Transverse colon (tissue), 4 donors: ENCODE measurements at regions not wholly inside any gene's neighbourhood (a gene's known extent, or its start where the extent isn't known, plus 50 kb on each side); places are given as distances from the start of the nearest gene placed in this dataset.
A peak's percentile ranks its signal among the peaks of the same experiment; 100 is the strongest.

Experiments used
- DNase-seq: peaks from one replicate; pipeline ENCODE4 v3.0.0-alpha.2; 2019
- H3K27ac ChIP-seq, 4 donors: fragments of 200-600 bp; sonication (generic); 2 replicates each; pipeline ENCODE4 v1.5.1; 2016 to 2018; ENCODE audit warnings: inconsistent platforms in 4 of 4
- H3K27me3 ChIP-seq: fragments of 200-600 bp; sonication (generic); 2 replicates; pipeline ENCODE4 v1.5.1; 2017; ENCODE audit warnings: inconsistent platforms
- H3K36me3 ChIP-seq, 4 donors: fragments of 200-600 bp; sonication (generic); 2 replicates each; pipeline ENCODE4 v1.5.1; 2017 to 2019; ENCODE audit warnings: inconsistent platforms in 4 of 4
- H3K4me1 ChIP-seq, 4 donors: fragments of 200-600 bp; sonication (generic); 2 replicates each; pipeline ENCODE4 v1.5.1; 2017 to 2020; ENCODE audit warnings: inconsistent platforms in 4 of 4
- H3K4me3 ChIP-seq, 4 donors: fragments of 200-600 bp; sonication (generic); 1 replicate in 1 of 4; 2 replicates in 3 of 4; pipeline versions ENCODE4 v1.5.1 to v1.6.1; 2017 to 2019; ENCODE audit warnings: inconsistent platforms in 4 of 4
- H3K9me3 ChIP-seq, 2 donors: fragments of 200-600 bp; sonication (generic); 2 replicates each; pipeline ENCODE4 v1.5.1; 2017 to 2019; ENCODE audit warnings: inconsistent platforms in 2 of 2
- EP300 ChIP-seq: sonication (generic); formaldehyde crosslinking; IDR thresholded peaks from one replicate; pipeline ENCODE4 v1.6.1; 2017; ENCODE audit warnings: antibody characterized with exemption, low read depth
- POLR2A ChIP-seq: fragments of 450-650 bp; IDR thresholded peaks from one replicate; pipeline ENCODE4 v1.6.1; 2016; ENCODE audit warnings: antibody characterized with exemption, mild to moderate bottlenecking, moderate library complexity
- POLR2AphosphoS5 ChIP-seq, 3 donors: sonication (generic); formaldehyde crosslinking; IDR thresholded peaks; one replicate each; pipeline ENCODE4 v1.6.1; 2016; ENCODE audit warnings: antibody characterized with exemption in 3 of 3
- WGBS, 2 donors: methylation state at CpG; one replicate each; pipeline ENCODE4 v1.1.5; 2018; ENCODE audit warnings: low coverage in 1 of 2; 5-methylcytosine and 5-hydroxymethylcytosine counted together
- in situ Hi-C, 4 donors: fragments of 200-750 bp; cut with MboI; loops; one replicate each; pipeline versions ENCODE4 v1.15.0 to v1.15.1; 2017; ENCODE audit warnings: low sequenced_read_pairs in 3 of 4, low pct_ligation_motif_present in 1 of 4, low pct_unique_long_range_greater_than_20kb in 1 of 4
- intact Hi-C: fragments of 100-400 bp; cut with DNase I; formaldehyde crosslinking; loops from one replicate; pipeline ENCODE4 v1.15.1; 2023; ENCODE audit warnings: low total_unique reads
- TF ChIP-seq, protein P1 (sequence below), 5 experiments: fragments of 200-600 bp in 3 of 5; fragments of 450-650 bp in 2 of 5; sonication (generic) in 3 of 5; IDR thresholded peaks; 1 replicate in 2 of 5; 2 replicates in 3 of 5; pipeline ENCODE4 v1.5.1; 2016 to 2017; ENCODE audit warnings: antibody characterized with exemption in 5 of 5, inconsistent platforms in 3 of 5, mild to moderate bottlenecking in 2 of 5, moderate library complexity in 1 of 5

DNA sequence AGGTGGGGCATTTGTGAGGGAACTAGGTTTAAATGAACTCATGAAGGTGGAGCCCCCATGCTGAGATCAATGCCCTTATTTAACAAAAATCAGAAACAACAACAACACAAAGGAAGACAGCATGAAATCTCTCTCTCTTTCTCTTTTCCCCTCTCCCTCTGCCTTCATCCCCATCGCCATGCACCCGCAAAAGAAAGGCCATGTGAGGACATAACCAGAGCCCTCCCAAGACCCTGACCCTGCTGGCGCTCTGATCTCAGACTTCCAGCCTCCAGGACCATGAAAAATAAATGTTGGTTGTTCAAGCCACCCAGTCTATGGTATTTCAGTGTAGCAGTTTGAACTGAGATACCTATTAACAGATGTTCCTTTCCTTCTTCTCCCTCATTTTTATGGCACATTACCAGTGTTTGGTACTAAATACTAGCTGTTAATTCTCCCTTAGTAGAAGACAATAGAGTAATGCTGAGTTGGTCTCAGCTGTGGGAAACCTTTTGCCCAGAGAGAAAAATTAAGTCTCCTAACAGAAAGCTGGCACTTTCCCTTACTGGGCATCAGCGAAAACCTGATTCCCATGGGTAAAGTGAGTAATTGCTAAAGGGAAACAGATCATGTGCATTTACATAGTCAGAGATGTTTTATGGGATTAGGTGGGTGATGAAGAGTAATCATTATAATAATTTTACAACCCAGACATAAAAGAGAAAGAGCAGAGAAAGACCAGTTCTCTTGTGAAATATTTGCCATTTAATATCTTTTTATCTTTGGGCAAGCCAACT, 264.0 kb upstream of the PLEKHG7 start:
- intact Hi-C loops (no loop called here), in situ Hi-C loops (no loop called here)
- no peaks in the 10 kb centered on the region for H3K9me3 ChIP-seq
- H3K27ac ChIP-seq, result peak overlapping the region in 1 of 4 donors; percentile 19
- H3K4me1 ChIP-seq, result peaks cover 0 to 4% (median 0%) of the 10 kb centered on the region in 4 donors
- 79 to 94% methylated on average over 4 of the region's 4 CpGs for WGBS, 2 donors
- H3K27me3 ChIP-seq, result no peaks in the 10 kb centered on the region
- no peak overlapping the region for H3K4me3 ChIP-seq
- no peaks in the 10 kb centered on the region for H3K36me3 ChIP-seq
- TF ChIP-seq, protein P1, sequence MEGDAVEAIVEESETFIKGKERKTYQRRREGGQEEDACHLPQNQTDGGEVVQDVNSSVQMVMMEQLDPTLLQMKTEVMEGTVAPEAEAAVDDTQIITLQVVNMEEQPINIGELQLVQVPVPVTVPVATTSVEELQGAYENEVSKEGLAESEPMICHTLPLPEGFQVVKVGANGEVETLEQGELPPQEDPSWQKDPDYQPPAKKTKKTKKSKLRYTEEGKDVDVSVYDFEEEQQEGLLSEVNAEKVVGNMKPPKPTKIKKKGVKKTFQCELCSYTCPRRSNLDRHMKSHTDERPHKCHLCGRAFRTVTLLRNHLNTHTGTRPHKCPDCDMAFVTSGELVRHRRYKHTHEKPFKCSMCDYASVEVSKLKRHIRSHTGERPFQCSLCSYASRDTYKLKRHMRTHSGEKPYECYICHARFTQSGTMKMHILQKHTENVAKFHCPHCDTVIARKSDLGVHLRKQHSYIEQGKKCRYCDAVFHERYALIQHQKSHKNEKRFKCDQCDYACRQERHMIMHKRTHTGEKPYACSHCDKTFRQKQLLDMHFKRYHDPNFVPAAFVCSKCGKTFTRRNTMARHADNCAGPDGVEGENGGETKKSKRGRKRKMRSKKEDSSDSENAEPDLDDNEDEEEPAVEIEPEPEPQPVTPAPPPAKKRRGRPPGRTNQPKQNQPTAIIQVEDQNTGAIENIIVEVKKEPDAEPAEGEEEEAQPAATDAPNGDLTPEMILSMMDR (IDR thresholded peaks at IDR 0.05), result no peak
- TF ChIP-seq EP300 (no peak), POLR2A (no peak), POLR2AphosphoS5 (IDR thresholded peaks at IDR 0.05) (no peak)
- no peak for DNase-seq

DNA sequence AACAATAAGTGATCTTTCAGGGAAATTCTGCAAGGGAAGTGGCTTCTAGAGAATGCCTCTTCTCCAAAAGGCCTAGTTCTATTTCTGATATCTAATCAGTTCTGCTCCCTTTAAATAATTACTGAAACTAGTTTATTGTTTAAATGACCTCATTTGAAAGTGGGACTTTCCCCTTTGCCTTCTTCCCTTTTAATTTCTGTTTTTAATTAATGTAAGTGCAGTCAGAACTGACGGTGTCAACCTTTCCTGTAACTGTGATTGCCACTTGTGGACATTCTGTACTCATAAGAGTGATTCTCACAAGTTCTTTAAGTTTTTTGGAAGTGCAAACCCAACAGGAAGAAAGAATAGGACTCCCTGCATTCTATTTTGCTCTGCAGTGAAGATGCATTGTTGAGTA, 265.3 kb upstream of the PLEKHG7 start:
- Histone ChIP-seq H3K4me1 (peaks cover 0 to 4% (median 0%) of the 10 kb centered on the region in 4 donors), H3K4me3 (no peak overlapping the region), H3K27me3 (no peaks in the 10 kb centered on the region), H3K9me3 (no peaks in the 10 kb centered on the region), H3K36me3 (no peaks in the 10 kb centered on the region), H3K27ac (no peak overlapping the region)
- TF ChIP-seq, protein P1 (IDR thresholded peaks at IDR 0.05), result no peak
- no peak for TF ChIP-seq EP300
- TF ChIP-seq POLR2AphosphoS5 (IDR thresholded peaks at IDR 0.05), result no peak
- no peak for TF ChIP-seq POLR2A
- DNase-seq, result no peak
- WGBS, 2 donors, result 38 to 55% methylated on average over 1 of the region's 1 CpG
- in situ Hi-C loops, result no loop called here
- intact Hi-C loops, result no loop called here

DNA sequence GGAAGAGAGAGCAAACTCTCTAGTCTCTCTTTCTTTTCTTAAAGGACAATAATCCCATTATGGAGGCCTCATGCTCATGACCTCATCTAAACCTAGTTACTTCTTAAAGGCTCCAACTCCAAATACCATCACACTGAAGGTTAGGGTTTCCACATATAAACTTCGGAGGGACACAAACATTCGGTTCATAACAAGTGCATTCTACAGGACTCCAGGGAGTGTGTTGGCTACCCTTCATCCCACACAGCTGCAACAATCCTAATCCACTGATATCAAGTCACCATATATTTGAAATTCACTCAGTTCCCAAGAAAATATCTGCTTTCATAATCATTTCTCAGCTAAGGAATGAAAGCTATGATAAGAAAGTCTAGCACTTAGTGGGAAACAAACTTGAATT, 265.9 kb upstream of the PLEKHG7 start:
- H3K4me3 ChIP-seq, result no peak overlapping the region
- no peaks in the 10 kb centered on the region for H3K9me3 ChIP-seq
- peaks cover 0 to 4% (median 0%) of the 10 kb centered on the region in 4 donors for H3K4me1 ChIP-seq
- no peak overlapping the region for H3K27ac ChIP-seq
- TF ChIP-seq, protein P1 (IDR thresholded peaks at IDR 0.05), result no peak
- TF ChIP-seq POLR2AphosphoS5 (IDR thresholded peaks at IDR 0.05) (no peak), POLR2A (no peak), EP300 (no peak)
- 87 to 100% methylated on average over 2 of the region's 2 CpGs for WGBS, 2 donors
- in situ Hi-C loops, result no loop called here
- H3K36me3 ChIP-seq, result no peaks in the 10 kb centered on the region
- H3K27me3 ChIP-seq, result no peaks in the 10 kb centered on the region
- intact Hi-C loops, result no loop called here
- DNase-seq, result no peak

DNA sequence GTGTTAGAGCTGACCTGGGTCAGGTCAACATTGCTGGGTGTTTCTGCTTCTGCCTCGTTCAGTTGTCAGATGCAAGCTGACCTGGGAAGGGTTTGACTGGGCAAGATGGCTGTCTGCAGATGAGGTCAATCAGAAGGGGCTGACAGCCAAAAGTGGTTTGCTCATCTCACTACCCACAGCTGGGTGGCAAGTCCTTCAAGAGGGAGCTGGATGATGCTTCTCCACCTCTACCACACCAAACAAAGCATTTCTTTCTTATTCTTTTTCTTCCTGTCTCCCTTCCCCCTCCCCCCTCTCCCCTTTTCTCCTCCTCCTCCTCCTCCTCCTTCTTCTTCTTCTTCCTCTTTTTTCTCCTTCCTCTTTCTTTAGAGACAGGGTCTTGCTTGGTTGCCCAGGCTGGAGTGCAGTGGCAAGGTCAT, 268.2 kb upstream of the PLEKHG7 start:
- no peak for TF ChIP-seq POLR2AphosphoS5 (IDR thresholded peaks at IDR 0.05)
- TF ChIP-seq, protein P1 (IDR thresholded peaks at IDR 0.05), result no peak
- no peak for TF ChIP-seq EP300
- no peak for TF ChIP-seq POLR2A
- Histone ChIP-seq H3K4me1 (peaks cover 0 to 2% (median 0%) of the 10 kb centered on the region in 4 donors), H3K9me3 (no peaks in the 10 kb centered on the region), H3K4me3 (no peak overlapping the region), H3K36me3 (no peaks in the 10 kb centered on the region), H3K27me3 (no peaks in the 10 kb centered on the region), H3K27ac (no peak overlapping the region)
- DNase-seq, result no peak
- intact Hi-C loops (no loop called here), in situ Hi-C loops (no loop called here)
- 79% methylated on average over 1 of the region's 1 CpG; no CpG with 5 or more reads in 1 of the 2 donors for WGBS, 2 donors
